ENCODE measurements at regions not wholly inside any gene's neighbourhood (a gene's known extent, or its start where the extent isn't known, plus 50 kb on each side); places are given as distances from the start of the nearest gene placed in this dataset.
A peak's percentile ranks its signal among the peaks of the same experiment; 100 is the strongest.

- no peak for DNase-seq (ENCODE audit: low read depth)
- H3K4me3 ChIP-seq (ENCODE audit: low read depth, low read length) = no peak overlapping the region
- no peak for TF ChIP-seq CTCF (IDR thresholded peaks at IDR 0.05; ENCODE audit: insufficient read depth, low read length)
Measured at GRCh38 chr1:172738389-172738788, 79.5 kb downstream of the FASLG start.

- TF ChIP-seq CTCF (IDR thresholded peaks at IDR 0.05; ENCODE audit: insufficient read depth, low read length) = peak; percentile 70
- DNase-seq (ENCODE audit: low read depth) = peak; percentile 61
- H3K4me3 ChIP-seq (ENCODE audit: low read depth, low read length) = no peak overlapping the region
Measured at GRCh38 chr1:172742599-172743500, 83.9 kb downstream of the FASLG start.

GRCh38 chr1:172745014-172745413 lies 86.1 kb downstream of the FASLG start:
- peak; percentile 90 for DNase-seq (ENCODE audit: low read depth)
- TF ChIP-seq CTCF (IDR thresholded peaks at IDR 0.05; ENCODE audit: insufficient read depth, low read length) = peak; percentile 67
- H3K4me3 ChIP-seq (ENCODE audit: low read depth, low read length) = no peak overlapping the region

DNA sequence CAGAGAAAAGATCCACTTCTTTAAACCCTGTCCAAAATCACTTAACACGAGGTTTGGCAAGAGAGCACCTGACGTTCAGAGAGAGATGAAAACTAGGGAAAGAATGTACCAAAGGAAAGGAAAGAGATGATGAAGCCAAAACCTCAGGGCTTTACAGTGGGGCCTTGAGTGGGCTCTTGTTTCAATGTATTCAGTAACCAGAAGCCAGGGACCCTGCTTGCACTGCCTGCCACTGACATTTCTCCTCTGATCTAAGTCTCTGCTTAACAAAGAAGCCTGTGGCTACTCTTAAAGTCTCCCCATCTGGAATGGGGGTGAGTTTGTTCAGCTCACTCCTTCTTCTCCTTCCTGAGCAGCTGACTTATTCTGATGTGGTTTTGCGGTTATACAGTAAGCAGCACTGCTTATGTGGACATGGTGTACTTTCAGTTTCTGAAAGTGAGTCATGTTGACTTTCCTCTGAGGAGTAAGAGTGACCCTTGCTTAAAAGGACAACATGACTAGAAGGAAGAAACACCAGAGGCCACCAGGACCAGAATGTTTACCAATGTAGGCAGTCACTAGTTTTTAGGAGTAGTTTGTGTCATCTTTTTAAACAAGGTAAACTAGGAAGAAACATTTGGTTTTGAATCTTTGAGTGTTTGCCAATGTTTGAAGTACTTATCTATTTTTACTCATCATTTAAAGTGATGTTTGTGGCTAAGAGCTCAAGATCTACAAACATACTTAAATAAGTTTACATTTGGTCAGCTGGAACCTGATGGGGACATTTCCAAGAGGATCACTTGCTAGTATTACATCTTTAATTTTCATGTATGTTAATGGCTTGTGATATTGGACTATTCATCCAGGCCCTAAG lies 87.4 kb downstream of the FASLG start:
- DNase-seq (ENCODE audit: low read depth) = peak; percentile 96
- no peak overlapping the region for H3K4me3 ChIP-seq (ENCODE audit: low read depth, low read length)
- no peak for TF ChIP-seq CTCF (IDR thresholded peaks at IDR 0.05; ENCODE audit: insufficient read depth, low read length)

DNA sequence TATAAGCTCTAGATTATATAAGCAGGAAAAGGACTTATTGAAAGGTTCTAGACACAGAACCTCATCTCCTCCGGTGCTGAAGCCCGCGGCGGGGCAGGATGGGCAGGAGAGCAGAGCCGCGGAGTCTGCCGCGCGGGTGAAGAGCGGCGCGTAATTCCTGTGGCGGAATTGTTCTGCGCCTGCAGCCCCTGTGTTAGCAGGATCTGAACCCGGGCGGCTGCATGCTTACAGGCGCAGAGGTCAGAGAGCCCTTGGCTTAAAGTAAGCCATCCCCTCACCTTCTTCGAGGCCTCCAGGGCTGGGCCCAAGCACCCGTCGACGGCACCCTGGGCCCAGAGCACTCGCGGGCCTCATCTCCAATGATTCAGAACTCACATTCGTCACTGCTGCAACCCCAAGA lies 89.3 kb downstream of the FASLG start:
- TF ChIP-seq CTCF (IDR thresholded peaks at IDR 0.05; ENCODE audit: insufficient read depth, low read length) = no peak
- H3K4me3 ChIP-seq (ENCODE audit: low read depth, low read length) = no peak overlapping the region
- no peak for DNase-seq (ENCODE audit: low read depth)

- TF ChIP-seq CTCF (IDR thresholded peaks at IDR 0.05; ENCODE audit: insufficient read depth, low read length) = no peak
- H3K4me3 ChIP-seq (ENCODE audit: low read depth, low read length) = no peak overlapping the region
- DNase-seq (ENCODE audit: low read depth) = no peak
Measured at GRCh38 chr1:172751683-172752082, 92.8 kb downstream of the FASLG start.
